Activated effector memory CD4-positive, alpha-beta T cell treated with Interleukin-2 at 50 U/mL for 16 hours (primary cell): ENCODE measurements at regions not wholly inside any gene's neighbourhood (a gene's known extent, or its start where the extent isn't known, plus 50 kb on each side); places are given as distances from the start of the nearest gene placed in this dataset.

Source experiments
- DNase-seq: peaks from one replicate; pipeline ENCODE4 v3.0.0-alpha.2; 2020

GRCh38 chr14:71296184-71296583, 388.9 kb downstream of the PCNX1 start:
- no peak for DNase-seq

- DNase-seq, result no peak
Measured at GRCh38 chr14:71300566-71301330, 393.5 kb downstream of the PCNX1 start.

DNA sequence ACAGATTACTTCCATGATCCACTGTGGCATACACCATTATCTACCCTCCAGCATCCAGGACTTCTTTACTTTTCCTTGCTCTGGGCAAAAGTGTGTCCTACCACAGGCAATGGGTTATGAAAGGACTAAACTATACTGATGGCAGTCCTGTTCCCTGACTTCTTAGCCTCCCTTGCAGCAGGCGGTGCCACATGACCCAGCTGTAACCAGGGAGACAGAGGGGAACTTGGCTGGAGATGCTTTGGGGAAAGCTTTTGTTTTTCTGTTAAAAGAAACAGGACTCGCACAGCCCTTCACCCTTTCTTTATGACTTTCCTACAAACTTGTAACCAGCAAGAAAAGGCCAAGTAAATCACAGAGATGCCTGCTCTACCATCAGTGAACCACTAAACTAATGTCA, 394.4 kb downstream of the PCNX1 start:
- no peak for DNase-seq

DNA sequence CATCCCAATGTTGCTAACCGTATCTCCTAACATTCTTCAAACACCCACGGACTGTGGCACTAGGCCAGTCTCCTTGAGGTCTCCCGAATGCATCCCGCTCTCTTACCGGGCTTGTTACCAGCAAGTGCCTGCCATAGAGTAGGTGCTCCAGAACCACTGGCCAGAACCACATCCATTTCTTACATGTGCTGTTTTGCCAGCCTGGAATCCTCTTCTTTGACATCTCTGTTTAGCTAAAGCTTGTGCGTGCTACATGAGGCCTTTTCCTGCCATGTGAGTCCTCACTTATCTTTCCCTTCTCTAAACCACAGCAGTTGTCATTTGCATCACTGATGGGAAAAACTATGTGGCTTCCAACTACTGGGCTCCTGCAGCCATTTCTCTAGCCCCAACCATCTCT, 397.4 kb downstream of the PCNX1 start:
- DNase-seq, result no peak

GRCh38 chr14:71308671-71309070, 401.4 kb downstream of the PCNX1 start:
- DNase-seq, result no peak

- DNase-seq, result no peak
Measured at GRCh38 chr14:71309756-71310155, 402.5 kb downstream of the PCNX1 start.

DNA sequence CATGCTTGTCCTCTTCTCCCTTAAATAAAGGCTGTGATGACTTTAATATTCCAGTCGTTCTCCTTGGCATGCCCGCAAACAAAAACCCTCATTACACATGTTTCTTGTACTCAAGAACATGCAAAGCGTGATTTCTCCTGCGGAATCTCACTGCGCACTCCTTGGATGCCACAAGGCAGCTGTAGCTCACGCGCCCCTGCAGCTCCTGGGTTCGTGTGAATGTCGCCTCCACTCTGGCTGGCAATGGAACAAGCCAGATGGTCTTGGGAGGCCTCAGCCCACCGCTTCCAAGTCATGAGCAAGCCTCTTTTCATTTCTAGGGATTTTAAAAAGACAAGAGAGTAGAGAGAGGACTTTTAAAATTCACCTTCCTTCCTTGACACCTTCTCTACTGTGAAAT, 403.8 kb downstream of the PCNX1 start:
- DNase-seq, result no peak

DNA sequence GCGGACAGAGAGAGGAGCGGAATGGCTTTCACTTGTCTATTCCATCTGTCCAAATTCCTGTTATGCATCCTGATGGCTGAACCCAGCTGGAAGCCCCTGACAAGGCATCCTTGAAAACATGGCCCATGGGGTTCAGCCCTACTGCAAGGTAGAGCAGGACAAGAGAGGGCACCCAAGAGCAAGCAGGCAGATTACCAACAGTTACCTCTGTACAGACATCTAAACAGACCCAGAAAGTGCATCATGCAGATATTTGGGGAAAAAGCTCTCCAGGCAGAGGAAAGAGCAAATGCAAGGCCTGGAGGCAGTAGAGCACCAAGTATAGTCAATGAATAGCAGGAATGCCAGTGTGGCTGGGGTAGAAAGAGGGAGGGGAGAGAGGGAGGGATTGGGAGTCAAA, 407.5 kb downstream of the PCNX1 start:
- no peak for DNase-seq

- DNase-seq, result no peak
Measured at GRCh38 chr14:71317385-71318096, 410.3 kb downstream of the PCNX1 start.

GRCh38 chr14:71318097-71318459, 410.8 kb downstream of the PCNX1 start:
- DNase-seq, result no peak

- no peak for DNase-seq
Measured at GRCh38 chr14:71319666-71320065, 412.4 kb downstream of the PCNX1 start.

DNA sequence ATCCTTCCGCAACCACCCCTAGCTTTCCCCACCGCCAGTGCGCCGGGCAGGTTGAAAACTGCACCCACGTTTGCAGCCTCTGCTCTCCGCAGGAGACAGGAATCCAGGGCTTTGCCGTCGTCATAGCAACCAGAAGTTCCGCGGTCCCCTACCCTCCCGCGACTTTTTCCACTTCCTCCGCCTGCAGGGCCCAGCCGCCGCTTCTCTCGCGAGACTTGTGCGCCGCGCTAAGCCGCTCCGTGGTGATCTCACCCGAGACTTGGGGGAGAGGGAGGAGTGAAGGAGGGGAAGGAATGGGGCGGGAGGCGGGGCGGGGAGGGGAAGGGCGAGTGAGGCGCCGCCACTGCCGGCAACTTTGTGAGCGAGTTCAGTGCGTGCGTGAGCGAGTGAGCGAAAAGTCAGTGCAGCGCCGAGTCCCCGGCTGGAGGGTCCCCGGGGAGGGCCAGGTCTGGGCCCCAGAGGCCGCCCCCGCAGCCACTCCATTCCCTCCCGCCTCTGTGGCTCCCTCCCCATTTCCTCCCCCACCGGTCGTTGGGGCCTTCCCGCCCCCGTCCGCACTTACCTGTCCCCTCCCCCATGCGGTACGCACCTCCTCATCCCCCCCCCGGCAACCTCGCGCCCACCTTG, 413.0 kb downstream of the PCNX1 start, which contains the start of gene SIPA1L1:
TSS of gene SIPA1L1 (plus strand) at position 370 of the 627 bp plus-strand sequence.
- peak; percentile 97 for DNase-seq

- peak; percentile 55 for DNase-seq
Measured at GRCh38 chr14:71320734-71321573, 413.7 kb downstream of the PCNX1 start.

GRCh38 chr14:71321574-71322315, 414.5 kb downstream of the PCNX1 start:
- no peak for DNase-seq

- no peak for DNase-seq
Measured at GRCh38 chr14:71322655-71323250, 415.5 kb downstream of the PCNX1 start.

DNA sequence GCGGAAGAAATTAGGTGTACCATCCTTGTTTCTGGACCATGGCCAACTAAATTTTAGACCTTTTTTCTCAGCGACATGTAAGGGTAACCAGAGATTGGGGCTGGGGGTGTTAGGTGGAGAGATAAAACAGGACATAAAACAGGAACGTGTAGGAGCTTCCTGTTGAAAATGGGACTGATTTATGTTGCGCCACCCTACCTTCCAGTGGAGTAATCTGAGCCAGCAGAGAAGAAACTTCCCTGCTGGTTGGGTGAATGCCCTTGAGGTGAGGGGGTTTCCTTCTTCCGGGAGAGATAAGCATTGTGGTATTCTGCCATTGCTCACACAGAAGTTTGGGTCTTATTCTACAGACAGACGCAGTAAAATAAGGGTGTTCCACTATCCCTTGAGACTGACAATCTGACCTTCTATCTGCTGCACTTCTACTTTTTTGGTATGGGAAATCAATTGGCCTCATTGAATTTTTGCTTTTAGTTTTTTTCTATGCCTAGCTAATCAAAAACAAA, 417.6 kb downstream of the PCNX1 start:
- no peak for DNase-seq

- DNase-seq, result no peak
Measured at GRCh38 chr14:71327691-71328090, 420.4 kb downstream of the PCNX1 start.

- no peak for DNase-seq
Measured at GRCh38 chr14:71328183-71328582, 420.9 kb downstream of the PCNX1 start.

DNA sequence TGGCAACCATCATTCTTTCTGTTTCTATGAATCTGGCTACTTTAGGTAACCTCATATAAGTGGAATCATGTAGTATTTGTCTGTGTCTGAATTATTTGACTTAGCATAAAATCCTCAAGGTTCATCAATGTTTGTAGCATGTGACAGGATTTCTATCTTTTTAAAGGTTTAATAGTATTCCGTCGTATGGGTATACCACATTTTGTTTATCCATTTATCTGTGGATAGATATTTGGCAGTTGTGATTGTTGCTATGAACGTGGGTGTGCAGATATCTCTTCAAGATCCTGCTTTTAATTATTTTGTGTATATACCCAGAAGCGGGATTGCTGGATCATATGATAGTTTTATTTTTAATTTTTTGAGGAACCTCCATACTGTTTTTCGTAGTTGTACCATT, 421.7 kb downstream of the PCNX1 start:
- no peak for DNase-seq

DNA sequence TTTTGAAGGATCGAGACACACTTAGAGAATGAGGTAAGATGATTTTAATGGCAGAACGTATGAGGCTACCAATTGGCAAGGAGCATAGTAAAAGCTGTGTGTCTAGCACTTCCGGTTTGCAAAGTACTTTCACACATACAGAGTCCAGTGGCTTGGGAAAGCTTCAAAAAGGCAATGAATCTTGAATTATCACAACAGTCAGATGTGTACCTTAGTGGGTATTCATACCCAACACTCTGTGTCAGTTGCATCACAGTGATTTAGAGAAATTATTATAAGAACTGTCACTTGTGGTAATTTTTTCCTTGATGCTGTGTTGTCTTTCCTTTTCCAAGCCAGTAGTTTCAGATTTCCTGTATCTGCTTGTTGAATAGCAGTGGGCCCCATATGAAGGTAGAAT, 424.1 kb downstream of the PCNX1 start:
- no peak for DNase-seq

DNA sequence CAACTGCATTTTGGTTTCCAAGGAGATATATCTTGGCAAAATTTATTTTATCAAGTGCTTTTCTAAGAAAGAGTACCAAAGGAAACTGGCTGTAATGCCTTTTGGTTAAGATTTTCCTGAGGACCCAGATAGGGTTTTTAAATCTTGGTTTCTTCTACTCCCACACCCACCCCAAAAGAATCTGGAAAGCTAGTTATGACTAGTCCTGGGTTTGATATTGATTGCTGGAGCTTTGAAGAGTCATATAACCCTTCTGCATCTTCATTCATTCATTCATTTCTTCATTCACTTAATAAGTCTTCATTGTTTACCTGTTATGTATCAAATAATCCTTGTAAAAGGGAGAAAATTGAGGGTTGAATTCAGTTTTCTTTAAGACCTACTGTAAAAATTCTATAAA, 425.2 kb downstream of the PCNX1 start:
- no peak for DNase-seq

- no peak for DNase-seq
Measured at GRCh38 chr14:71333705-71334104, 426.4 kb downstream of the PCNX1 start.
